ENCODE measurements at regions not wholly inside any gene's neighbourhood (a gene's known extent, or its start where the extent isn't known, plus 50 kb on each side); places are given as distances from the start of the nearest gene placed in this dataset.
A peak's percentile ranks its signal among the peaks of the same experiment; 100 is the strongest.
"Not testable (repeated sequence)": the region's sequence is repeated elsewhere in the genome, so short reads cannot be mapped to it uniquely, and the experiment has no call there.

GRCh38 chr2:88874063-88874657 lies 182.7 kb downstream of the RPIA start:
- Histone ChIP-seq H3K9me3 (ENCODE audit: control insufficient read depth in 5 of 5, low read length in 5 of 5) (no peaks in the 10 kb centered on the region), H3K27ac (ENCODE audit: low read depth, low read length) (no peak overlapping the region), H3K36me3 (ENCODE audit: control insufficient read depth in 5 of 5, insufficient read depth in 5 of 5, low read length in 5 of 5) (no peaks in the 10 kb centered on the region), H3K27me3 (ENCODE audit: control insufficient read depth in 5 of 5, insufficient read depth in 4 of 5, low read length in 5 of 5) (no peaks in the 10 kb centered on the region), H3K4me1 (ENCODE audit: control insufficient read depth in 5 of 5, insufficient read depth in 5 of 5, low read length in 5 of 5) (no peaks in the 10 kb centered on the region), H3K9ac (ENCODE audit: low read length in 5 of 5) (no peak overlapping the region), H3K4me3 (ENCODE audit: low read depth in 1 of 5, low read length in 5 of 5) (no peak overlapping the region)

- Histone ChIP-seq H3K9ac (ENCODE audit: low read length in 5 of 5) (peak overlapping the region in 1 of 5 donors; percentile 10), H3K27ac (ENCODE audit: low read depth, low read length) (no peak overlapping the region), H3K36me3 (ENCODE audit: control insufficient read depth in 5 of 5, insufficient read depth in 5 of 5, low read length in 5 of 5) (no peaks in the 10 kb centered on the region), H3K27me3 (ENCODE audit: control insufficient read depth in 5 of 5, insufficient read depth in 4 of 5, low read length in 5 of 5) (no peaks in the 10 kb centered on the region), H3K9me3 (ENCODE audit: control insufficient read depth in 5 of 5, low read length in 5 of 5) (no peaks in the 10 kb centered on the region), H3K4me1 (ENCODE audit: control insufficient read depth in 5 of 5, insufficient read depth in 5 of 5, low read length in 5 of 5) (peaks cover 0 to 7% (median 4%) of the 10 kb centered on the region in 5 donors), H3K4me3 (ENCODE audit: low read depth in 1 of 5, low read length in 5 of 5) (no peak overlapping the region)
Observed at GRCh38 chr2:88875736-88876135, 184.3 kb downstream of the RPIA start.

- H3K4me3 ChIP-seq (ENCODE audit: low read depth in 1 of 5, low read length in 5 of 5) = peak overlapping the region in 1 of 5 donors; percentile 11
- no peaks in the 10 kb centered on the region for H3K36me3 ChIP-seq (ENCODE audit: control insufficient read depth in 5 of 5, insufficient read depth in 5 of 5, low read length in 5 of 5)
- H3K9ac ChIP-seq (ENCODE audit: low read length in 5 of 5) = no peak overlapping the region
- H3K4me1 ChIP-seq (ENCODE audit: control insufficient read depth in 5 of 5, insufficient read depth in 5 of 5, low read length in 5 of 5) = peaks cover 0 to 7% (median 5%) of the 10 kb centered on the region in 5 donors
- H3K27ac ChIP-seq (ENCODE audit: low read depth, low read length) = no peak overlapping the region
- H3K9me3 ChIP-seq (ENCODE audit: control insufficient read depth in 5 of 5, low read length in 5 of 5) = no peaks in the 10 kb centered on the region
- no peaks in the 10 kb centered on the region for H3K27me3 ChIP-seq (ENCODE audit: control insufficient read depth in 5 of 5, insufficient read depth in 4 of 5, low read length in 5 of 5)
Observed at GRCh38 chr2:88880441-88880953, 189.0 kb downstream of the RPIA start.

GRCh38 chr2:88885275-88885674 lies 193.8 kb downstream of the RPIA start:
- peaks cover 0 to 5% (median 4%) of the 10 kb centered on the region in 5 donors for H3K4me1 ChIP-seq (ENCODE audit: control insufficient read depth in 5 of 5, insufficient read depth in 5 of 5, low read length in 5 of 5)
- H3K27me3 ChIP-seq (ENCODE audit: control insufficient read depth in 5 of 5, insufficient read depth in 4 of 5, low read length in 5 of 5) = no peaks in the 10 kb centered on the region
- H3K27ac ChIP-seq (ENCODE audit: low read depth, low read length) = no peak overlapping the region
- no peaks in the 10 kb centered on the region for H3K9me3 ChIP-seq (ENCODE audit: control insufficient read depth in 5 of 5, low read length in 5 of 5)
- H3K36me3 ChIP-seq (ENCODE audit: control insufficient read depth in 5 of 5, insufficient read depth in 5 of 5, low read length in 5 of 5) = no peaks in the 10 kb centered on the region
- no peak overlapping the region for H3K4me3 ChIP-seq (ENCODE audit: low read depth in 1 of 5, low read length in 5 of 5)
- no peak overlapping the region for H3K9ac ChIP-seq (ENCODE audit: low read length in 5 of 5)

GRCh38 chr2:88885679-88886416 lies 194.4 kb downstream of the RPIA start:
- Histone ChIP-seq H3K27me3 (ENCODE audit: control insufficient read depth in 5 of 5, insufficient read depth in 4 of 5, low read length in 5 of 5) (no peaks in the 10 kb centered on the region), H3K27ac (ENCODE audit: low read depth, low read length) (no peak overlapping the region), H3K36me3 (ENCODE audit: control insufficient read depth in 5 of 5, insufficient read depth in 5 of 5, low read length in 5 of 5) (no peaks in the 10 kb centered on the region), H3K4me1 (ENCODE audit: control insufficient read depth in 5 of 5, insufficient read depth in 5 of 5, low read length in 5 of 5) (no peaks in the 10 kb centered on the region), H3K9me3 (ENCODE audit: control insufficient read depth in 5 of 5, low read length in 5 of 5) (no peaks in the 10 kb centered on the region), H3K4me3 (ENCODE audit: low read depth in 1 of 5, low read length in 5 of 5) (no peak overlapping the region), H3K9ac (ENCODE audit: low read length in 5 of 5) (no peak overlapping the region)

GRCh38 chr2:88887466-88887865 lies 196.0 kb downstream of the RPIA start:
- H3K4me3 ChIP-seq (ENCODE audit: low read depth in 1 of 5, low read length in 5 of 5); H3K27me3 ChIP-seq (ENCODE audit: control insufficient read depth in 5 of 5, insufficient read depth in 4 of 5, low read length in 5 of 5); H3K9ac ChIP-seq (ENCODE audit: low read length in 5 of 5); H3K27ac ChIP-seq (ENCODE audit: low read depth, low read length); H3K9me3 ChIP-seq (ENCODE audit: control insufficient read depth in 5 of 5, low read length in 5 of 5); H3K36me3 ChIP-seq (ENCODE audit: control insufficient read depth in 5 of 5, insufficient read depth in 5 of 5, low read length in 5 of 5); H3K4me1 ChIP-seq (ENCODE audit: control insufficient read depth in 5 of 5, insufficient read depth in 5 of 5, low read length in 5 of 5): not testable (repeated sequence)

GRCh38 chr2:88892207-88892606 lies 200.7 kb downstream of the RPIA start:
- Histone ChIP-seq H3K36me3 (ENCODE audit: control insufficient read depth in 5 of 5, insufficient read depth in 5 of 5, low read length in 5 of 5) (no peaks in the 10 kb centered on the region), H3K9me3 (ENCODE audit: control insufficient read depth in 5 of 5, low read length in 5 of 5) (no peaks in the 10 kb centered on the region), H3K4me3 (ENCODE audit: low read depth in 1 of 5, low read length in 5 of 5) (no peak overlapping the region), H3K27me3 (ENCODE audit: control insufficient read depth in 5 of 5, insufficient read depth in 4 of 5, low read length in 5 of 5) (no peaks in the 10 kb centered on the region), H3K9ac (ENCODE audit: low read length in 5 of 5) (no peak overlapping the region), H3K27ac (ENCODE audit: low read depth, low read length) (no peak overlapping the region), H3K4me1 (ENCODE audit: control insufficient read depth in 5 of 5, insufficient read depth in 5 of 5, low read length in 5 of 5) (no peaks in the 10 kb centered on the region)

- Histone ChIP-seq H3K9ac (ENCODE audit: low read length in 5 of 5) (no peak overlapping the region), H3K9me3 (ENCODE audit: control insufficient read depth in 5 of 5, low read length in 5 of 5) (no peaks in the 10 kb centered on the region), H3K36me3 (ENCODE audit: control insufficient read depth in 5 of 5, insufficient read depth in 5 of 5, low read length in 5 of 5) (no peaks in the 10 kb centered on the region), H3K4me1 (ENCODE audit: control insufficient read depth in 5 of 5, insufficient read depth in 5 of 5, low read length in 5 of 5) (no peaks in the 10 kb centered on the region), H3K27ac (ENCODE audit: low read depth, low read length) (no peak overlapping the region), H3K27me3 (ENCODE audit: control insufficient read depth in 5 of 5, insufficient read depth in 4 of 5, low read length in 5 of 5) (no peaks in the 10 kb centered on the region), H3K4me3 (ENCODE audit: low read depth in 1 of 5, low read length in 5 of 5) (no peak overlapping the region)
Observed at GRCh38 chr2:88892788-88893187, 201.3 kb downstream of the RPIA start.

- peaks cover 0 to 4% (median 0%) of the 10 kb centered on the region in 5 donors for H3K27me3 ChIP-seq (ENCODE audit: control insufficient read depth in 5 of 5, insufficient read depth in 4 of 5, low read length in 5 of 5)
- H3K9me3 ChIP-seq (ENCODE audit: control insufficient read depth in 5 of 5, low read length in 5 of 5) = peaks cover 0 to 3% (median 0%) of the 10 kb centered on the region in 5 donors
- no peak overlapping the region for H3K27ac ChIP-seq (ENCODE audit: low read depth, low read length)
- H3K36me3 ChIP-seq (ENCODE audit: control insufficient read depth in 5 of 5, insufficient read depth in 5 of 5, low read length in 5 of 5) = no peaks in the 10 kb centered on the region
- no peak overlapping the region for H3K9ac ChIP-seq (ENCODE audit: low read length in 5 of 5)
- no peaks in the 10 kb centered on the region for H3K4me1 ChIP-seq (ENCODE audit: control insufficient read depth in 5 of 5, insufficient read depth in 5 of 5, low read length in 5 of 5)
- no peak overlapping the region for H3K4me3 ChIP-seq (ENCODE audit: low read depth in 1 of 5, low read length in 5 of 5)
Observed at GRCh38 chr2:88896971-88897370, 205.5 kb downstream of the RPIA start.

DNA sequence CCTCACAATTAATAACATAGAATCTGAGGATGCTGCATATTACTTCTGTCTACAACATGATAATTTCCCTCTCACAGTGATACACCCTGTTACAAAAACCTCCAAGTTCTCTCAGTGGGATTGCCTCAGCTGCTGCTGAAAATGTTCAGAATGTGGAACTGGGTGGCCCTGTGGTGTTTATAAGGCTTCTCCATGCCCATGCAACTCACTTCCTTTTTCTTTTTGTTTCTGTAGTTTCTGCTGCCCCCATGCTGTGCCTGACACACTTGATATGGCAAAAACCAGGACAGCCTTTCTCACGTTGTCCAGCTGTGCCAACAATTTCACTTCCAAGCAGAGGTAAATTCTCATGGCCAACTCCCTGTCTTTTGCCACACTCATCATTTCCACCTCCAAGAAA lies 206.2 kb downstream of the RPIA start:
- peaks cover 0 to 3% (median 0%) of the 10 kb centered on the region in 5 donors for H3K9me3 ChIP-seq (ENCODE audit: control insufficient read depth in 5 of 5, low read length in 5 of 5)

More for the DNA sequence above, 206.2 kb downstream of the RPIA start:
- H3K27ac ChIP-seq (ENCODE audit: low read depth, low read length) = no peak overlapping the region
- H3K27me3 ChIP-seq (ENCODE audit: control insufficient read depth in 5 of 5, insufficient read depth in 4 of 5, low read length in 5 of 5) = peaks cover 0 to 4% (median 0%) of the 10 kb centered on the region in 5 donors
- no peak overlapping the region for H3K4me3 ChIP-seq (ENCODE audit: low read depth in 1 of 5, low read length in 5 of 5)
- H3K9ac ChIP-seq (ENCODE audit: low read length in 5 of 5) = no peak overlapping the region
- H3K4me1 ChIP-seq (ENCODE audit: control insufficient read depth in 5 of 5, insufficient read depth in 5 of 5, low read length in 5 of 5) = no peaks in the 10 kb centered on the region
- no peaks in the 10 kb centered on the region for H3K36me3 ChIP-seq (ENCODE audit: control insufficient read depth in 5 of 5, insufficient read depth in 5 of 5, low read length in 5 of 5)
